GM08714 (cell line): ENCODE measurements at regions not wholly inside any gene's neighbourhood (a gene's known extent, or its start where the extent isn't known, plus 50 kb on each side); places are given as distances from the start of the nearest gene placed in this dataset.
"Not testable (repeated sequence)": the region's sequence is repeated elsewhere in the genome, so short reads cannot be mapped to it uniquely, and the experiment has no call there.

Source experiments
- H3K4me3 ChIP-seq: fragments of 200-500 bp; sonication (Bioruptor generic); 2 replicates; pipeline ENCODE4 v1.5.1; 2014; ENCODE audit warnings: mild to moderate bottlenecking, low read length, inconsistent platforms
- ZNF274 ChIP-seq: IDR thresholded peaks from 2 replicates; pipeline ENCODE4 v1.6.1; 2012; ENCODE audit warnings: mild to moderate bottlenecking, low read depth, low read length

DNA sequence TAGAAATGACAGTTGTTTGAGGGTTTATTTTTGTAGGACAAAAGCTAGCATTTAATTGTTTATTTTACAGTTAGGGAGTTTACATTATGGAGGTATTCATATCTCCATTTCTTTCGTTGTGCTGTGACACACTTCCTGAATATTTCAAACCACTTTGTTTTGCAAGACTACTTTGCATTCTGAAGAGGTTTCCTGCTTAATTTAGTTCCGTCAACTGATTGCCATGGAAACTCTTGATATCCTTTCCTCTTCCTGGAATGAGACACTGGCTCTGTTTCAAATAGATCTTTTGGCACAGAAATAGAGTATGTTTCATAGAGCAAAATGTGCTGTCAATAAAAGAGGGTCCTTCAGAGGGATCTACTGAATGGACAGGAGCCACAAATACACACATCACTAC is 159.5 kb upstream of the AGR3 start:
- H3K4me3 ChIP-seq, result no peak overlapping the region
- no peak for TF ChIP-seq ZNF274

DNA sequence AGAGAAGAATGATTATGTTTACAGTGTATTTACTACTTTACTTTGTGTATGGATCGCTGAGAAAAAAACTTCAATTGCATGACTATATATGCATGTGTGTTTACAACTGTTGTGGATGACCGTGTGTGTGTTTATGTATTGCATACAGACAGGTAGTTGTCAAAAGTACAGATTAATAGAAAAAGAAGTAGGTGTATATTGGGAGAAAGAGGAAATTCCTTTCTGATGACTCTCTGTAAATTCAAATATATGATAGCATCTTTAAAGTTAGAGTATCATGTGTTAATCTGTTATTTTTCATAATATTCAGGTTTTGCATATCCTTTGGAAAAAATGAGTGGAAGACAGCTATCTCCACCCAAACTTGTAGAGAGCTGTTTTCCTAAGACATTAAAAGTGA is 160.4 kb upstream of the AGR3 start:
- no peak overlapping the region for H3K4me3 ChIP-seq
- no peak for TF ChIP-seq ZNF274

DNA sequence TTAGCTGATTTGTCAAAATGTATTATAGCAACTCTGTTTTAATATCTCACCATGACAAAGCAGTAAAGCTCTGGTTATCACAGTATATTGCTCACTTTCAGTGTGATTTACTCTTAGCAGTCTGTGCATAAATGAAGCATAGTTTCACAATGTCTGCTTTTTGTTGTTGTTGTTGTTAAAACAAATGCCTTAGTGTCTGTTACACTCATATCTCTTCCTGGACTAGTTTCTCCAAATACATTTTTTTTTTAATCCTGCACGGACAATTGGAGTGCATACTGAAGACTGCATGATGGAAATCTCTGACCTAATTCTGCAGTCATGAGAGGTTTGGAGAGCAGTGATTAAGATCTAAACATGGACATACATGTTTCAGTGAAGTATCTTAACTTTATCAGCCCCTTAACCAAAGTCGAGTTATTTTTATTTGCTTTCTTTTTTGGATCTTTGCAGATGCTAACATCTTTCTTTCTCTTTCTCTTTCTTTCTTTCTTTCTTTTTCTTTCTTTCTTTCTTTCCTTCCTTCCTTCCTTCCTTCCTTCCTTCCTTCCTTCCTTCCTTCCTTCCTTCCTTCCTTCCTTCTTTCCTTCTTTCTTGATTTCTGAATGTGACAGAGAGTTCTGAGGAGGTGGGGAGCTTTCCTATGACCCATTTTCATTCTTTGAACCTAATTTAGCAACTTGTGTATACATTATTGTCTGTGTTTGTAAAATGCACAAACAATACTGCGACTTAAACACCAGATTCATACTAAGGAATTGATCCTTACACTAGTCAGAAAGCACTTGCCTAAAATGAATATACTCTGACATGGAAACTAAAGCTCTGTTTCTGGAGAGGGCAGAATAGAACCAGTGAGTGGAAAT is 161.5 kb upstream of the AGR3 start:
- no peak overlapping the region for H3K4me3 ChIP-seq
- TF ChIP-seq ZNF274, result no peak

- no peak for TF ChIP-seq ZNF274
- no peak overlapping the region for H3K4me3 ChIP-seq
Measured at GRCh38 chr7:17044396-17044795, 162.6 kb upstream of the AGR3 start.

DNA sequence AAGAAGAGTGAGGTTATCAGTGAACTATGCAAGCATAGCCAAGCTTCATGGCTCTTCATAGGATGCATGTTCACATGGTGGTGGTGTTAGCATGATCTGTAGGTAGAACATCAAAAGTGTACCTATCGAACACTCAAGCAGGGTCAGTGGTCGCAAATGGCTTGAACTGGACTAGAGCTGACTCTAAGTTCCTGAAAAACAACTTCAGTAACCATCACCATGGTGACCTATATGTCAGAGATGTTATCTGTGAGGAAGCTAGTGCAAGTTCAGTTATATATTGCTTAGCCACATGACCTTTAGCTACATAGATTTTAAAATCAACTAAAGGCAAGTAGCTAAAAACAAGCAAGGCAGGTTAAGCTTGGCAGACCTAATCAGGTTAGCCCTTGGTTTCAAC is 163.1 kb upstream of the AGR3 start:
- no peak for TF ChIP-seq ZNF274
- H3K4me3 ChIP-seq, result no peak overlapping the region

- H3K4me3 ChIP-seq, result no peak overlapping the region
- TF ChIP-seq ZNF274, result no peak
Measured at GRCh38 chr7:17046259-17046658, 164.5 kb upstream of the AGR3 start.

- TF ChIP-seq ZNF274, result no peak
- no peak overlapping the region for H3K4me3 ChIP-seq
Measured at GRCh38 chr7:17046666-17047065, 164.9 kb upstream of the AGR3 start.

DNA sequence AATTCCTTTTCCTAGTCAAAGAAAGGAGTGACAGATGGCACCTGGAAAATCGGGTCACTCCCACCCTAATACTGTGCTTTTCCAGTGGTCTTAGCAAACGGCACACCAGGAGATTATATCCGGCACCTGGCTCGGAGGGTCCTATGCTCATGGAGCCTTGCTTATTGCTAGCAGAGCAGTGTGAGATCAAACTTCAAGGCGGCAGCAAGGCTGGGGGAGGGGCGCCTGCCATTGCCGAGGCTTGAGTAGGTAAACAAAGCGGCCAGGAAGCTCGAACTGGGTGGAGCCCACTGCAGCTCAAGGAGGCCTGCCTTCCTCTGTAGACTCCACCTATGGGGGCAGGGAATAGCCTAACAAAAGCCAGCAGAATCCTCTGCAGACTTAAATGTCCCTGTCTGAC is 171.4 kb upstream of the AGR3 start:
- not testable (repeated sequence) for H3K4me3 ChIP-seq

- TF ChIP-seq ZNF274, result no peak
- H3K4me3 ChIP-seq, result no peak overlapping the region
Measured at GRCh38 chr7:17054206-17054605, 172.4 kb upstream of the AGR3 start.

DNA sequence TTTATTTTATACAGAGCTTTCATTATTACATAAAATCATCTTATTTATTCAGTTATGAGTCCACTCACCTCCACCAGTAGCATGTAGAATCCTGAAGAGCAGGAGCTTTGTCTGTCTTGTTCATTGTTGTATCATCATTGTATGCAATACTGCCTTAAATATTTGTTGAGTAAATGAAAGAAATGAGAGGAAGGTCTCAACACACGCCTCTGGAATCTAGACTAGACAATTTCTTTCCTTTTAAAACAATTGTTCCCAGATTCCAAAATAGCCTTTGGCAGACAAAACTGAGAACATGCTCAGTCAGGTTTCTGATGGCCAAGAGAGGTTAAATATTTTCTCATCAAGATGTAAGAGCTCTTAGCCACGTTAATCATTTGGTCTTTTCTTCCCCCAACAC is 173.1 kb upstream of the AGR3 start:
- TF ChIP-seq ZNF274, result no peak
- H3K4me3 ChIP-seq, result no peak overlapping the region

- no peak overlapping the region for H3K4me3 ChIP-seq
- no peak for TF ChIP-seq ZNF274
Measured at GRCh38 chr7:17055596-17055995, 173.8 kb upstream of the AGR3 start.

- no peak for TF ChIP-seq ZNF274
- no peak overlapping the region for H3K4me3 ChIP-seq
Measured at GRCh38 chr7:17056491-17057142, 174.8 kb upstream of the AGR3 start.

DNA sequence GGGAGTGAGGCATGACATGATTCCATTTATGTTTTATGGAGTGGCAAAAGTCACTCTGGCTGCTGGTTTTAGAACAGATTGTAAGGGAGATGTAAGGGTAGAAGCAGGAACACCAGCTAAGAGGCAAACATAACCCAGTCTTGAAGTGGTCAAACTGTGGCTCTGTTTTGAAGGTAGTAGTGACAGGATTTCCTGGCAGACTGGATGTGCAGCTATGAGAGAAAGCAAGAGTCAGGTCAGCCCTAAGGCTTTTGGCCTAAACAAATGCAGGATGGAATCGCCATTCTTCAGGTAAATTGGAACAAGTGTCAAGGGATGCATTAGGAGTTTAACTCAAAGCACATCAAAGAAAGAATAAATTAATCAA is 175.3 kb upstream of the AGR3 start:
- no peak for TF ChIP-seq ZNF274
- H3K4me3 ChIP-seq, result no peak overlapping the region

- no peak for TF ChIP-seq ZNF274
- no peak overlapping the region for H3K4me3 ChIP-seq
Measured at GRCh38 chr7:17058568-17058967, 176.8 kb upstream of the AGR3 start.

GRCh38 chr7:17060051-17060450 is 178.3 kb upstream of the AGR3 start:
- no peak for TF ChIP-seq ZNF274
- H3K4me3 ChIP-seq, result no peak overlapping the region
